OCI-M1 (cell line): ENCODE measurements at regions not wholly inside any gene's neighbourhood (a gene's known extent, or its start where the extent isn't known, plus 50 kb on each side); places are given as distances from the start of the nearest gene placed in this dataset.

Experiments used
- DNase-seq: peaks from one replicate; lab custom pipeline; 2025; lab: John Stamatoyannopoulos, UW

DNA sequence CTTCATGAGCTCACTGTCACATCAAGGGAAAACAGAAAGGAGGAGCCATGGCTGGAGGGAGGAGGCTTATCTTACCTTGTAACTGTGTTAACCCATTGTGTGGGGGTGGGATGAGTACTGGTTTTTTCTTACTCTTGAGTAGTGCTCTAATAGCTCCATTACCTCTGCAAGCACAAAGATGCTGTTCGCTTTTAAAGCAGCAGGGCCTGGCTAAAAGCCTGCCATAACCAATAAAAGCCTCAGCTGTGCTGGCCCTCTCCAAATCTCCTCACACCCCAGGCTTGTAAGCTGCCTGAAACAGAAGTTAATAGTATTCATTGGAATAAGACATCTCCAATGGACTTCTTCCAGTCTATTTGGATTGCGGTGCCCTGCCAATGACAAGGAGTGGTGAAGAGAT, 544.1 kb downstream of the TUSC7 start:
- no peak for DNase-seq

DNA sequence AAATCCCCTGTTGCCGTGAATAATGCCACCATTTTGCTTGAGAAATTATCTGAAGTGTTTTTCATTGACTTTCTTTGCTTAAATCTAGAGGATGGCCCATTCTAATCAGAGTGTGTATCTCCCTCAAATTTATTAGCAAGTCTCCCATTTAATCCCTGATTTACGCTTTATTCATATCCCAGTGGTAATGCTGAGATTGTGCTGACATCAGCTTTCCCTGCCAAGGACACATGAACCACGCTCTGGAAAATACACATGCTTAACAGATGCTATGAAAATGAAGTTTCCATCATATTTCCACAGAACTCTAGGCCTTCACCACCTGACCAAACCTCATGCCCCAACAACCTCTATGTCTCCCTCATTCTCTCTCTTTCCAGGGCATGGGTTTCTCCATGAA, 545.4 kb downstream of the TUSC7 start:
- DNase-seq: no peak

DNA sequence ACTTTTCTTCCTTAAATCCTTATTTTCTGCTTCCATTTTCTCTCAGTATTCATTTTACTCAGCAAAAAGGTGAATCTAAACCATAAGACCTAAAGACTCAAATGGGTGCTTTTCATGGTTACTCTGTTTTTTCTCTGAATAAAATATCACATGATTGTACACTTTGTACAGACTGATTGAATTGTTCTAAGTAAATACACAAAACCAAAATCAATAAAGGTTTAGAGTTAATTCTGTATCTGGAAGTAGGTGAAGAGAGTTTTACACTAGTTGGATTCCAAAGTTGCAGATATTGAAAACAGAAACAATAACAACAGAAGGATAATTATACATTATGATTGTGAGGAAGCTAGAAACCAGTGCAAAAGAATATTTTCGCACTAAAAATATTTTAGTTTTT, 546.2 kb downstream of the TUSC7 start:
- DNase-seq: no peak

DNA sequence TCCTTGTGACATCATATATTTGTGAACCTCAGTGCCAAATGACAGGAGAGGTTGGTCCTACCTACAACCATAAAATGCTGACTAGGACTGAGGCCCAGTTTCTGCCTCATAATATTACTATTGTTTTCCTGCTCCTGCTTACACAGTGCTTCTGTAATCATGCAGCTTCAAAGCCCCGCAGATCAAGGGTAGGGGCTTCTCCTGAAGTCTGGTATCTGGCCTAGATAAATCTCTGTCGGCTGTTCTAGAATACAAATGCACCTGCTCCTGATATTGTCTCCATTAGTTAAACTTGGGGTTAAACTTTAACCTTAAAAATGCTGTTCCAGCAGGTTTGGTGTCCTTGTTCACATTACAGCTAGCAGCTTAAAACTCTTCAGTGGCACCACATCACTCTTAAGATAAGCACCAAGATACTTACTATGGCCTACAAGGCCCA, 552.4 kb downstream of the TUSC7 start:
- DNase-seq: no peak

DNA sequence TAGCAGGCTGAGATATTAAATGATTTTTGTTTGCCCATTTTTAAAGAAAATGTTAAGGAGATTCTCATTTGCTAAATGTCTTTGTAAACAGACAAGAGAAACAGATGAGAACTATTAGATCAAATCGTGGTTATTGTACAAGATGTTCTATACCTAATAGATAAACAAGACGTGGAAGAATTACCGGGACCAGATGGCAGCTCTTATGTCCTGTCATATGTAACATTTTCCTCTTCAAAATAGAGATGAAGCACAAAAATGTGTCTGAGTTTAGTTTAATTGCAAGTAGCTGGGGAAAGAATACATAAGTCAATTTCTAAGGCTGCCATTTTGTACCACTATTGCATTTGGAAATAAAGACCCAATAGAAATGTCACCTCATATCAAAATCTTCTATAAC, 553.7 kb downstream of the TUSC7 start:
- no peak for DNase-seq

DNA sequence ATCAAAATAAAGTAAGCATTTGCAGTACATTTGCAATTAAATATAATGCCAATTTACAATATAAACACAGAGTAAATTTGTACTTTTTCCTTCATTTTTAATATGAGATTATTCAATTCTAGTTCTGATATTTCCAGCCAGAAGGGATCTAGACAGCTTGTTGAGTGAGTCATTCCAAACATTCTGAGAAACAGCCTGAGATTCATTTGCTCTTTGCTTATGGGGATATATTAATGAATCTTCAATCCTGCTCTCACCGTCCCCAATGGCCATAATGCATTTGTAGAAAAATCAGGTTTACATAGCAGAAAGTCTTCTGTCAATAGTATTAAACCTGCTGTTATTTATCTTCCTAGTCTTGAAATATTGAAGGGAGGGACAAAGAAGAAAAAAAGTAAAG, 554.2 kb downstream of the TUSC7 start:
- no peak for DNase-seq

DNA sequence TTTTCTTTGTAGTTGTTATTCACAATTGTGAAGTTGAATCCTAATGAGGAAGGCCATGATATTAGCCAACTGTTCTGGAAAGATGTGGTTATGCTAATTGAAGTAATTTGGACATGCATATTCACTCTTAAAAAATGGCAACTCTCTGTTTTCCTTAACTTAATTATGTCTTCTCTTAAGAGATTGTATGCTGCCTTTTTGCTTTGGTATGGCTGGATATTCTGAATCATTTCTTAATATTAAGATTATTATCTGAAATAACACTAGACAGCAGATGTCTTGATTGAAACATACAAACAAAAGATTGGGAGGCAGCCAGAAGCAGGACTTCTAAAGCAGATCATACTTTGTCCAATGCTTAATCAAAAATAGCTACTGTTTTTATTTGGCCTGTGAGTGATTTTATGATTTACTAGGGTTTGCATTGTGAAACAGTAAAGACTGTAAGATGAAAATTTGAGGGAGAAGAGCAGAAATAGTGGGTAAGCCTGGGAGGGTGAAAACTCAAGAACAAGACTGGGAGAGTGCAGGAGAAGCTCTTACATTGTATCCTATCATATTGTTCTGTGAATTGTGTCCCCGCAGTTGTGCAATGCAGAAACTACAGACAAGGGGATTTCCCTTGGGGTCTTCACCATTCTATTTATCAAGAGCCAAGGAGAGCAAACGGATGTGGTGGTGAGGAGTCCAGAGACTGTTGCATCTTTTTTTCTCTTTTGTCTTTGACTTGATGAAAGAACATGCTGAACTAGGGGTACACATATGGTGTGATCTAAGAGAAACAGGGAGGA, 554.8 kb downstream of the TUSC7 start:
- DNase-seq: no peak

DNA sequence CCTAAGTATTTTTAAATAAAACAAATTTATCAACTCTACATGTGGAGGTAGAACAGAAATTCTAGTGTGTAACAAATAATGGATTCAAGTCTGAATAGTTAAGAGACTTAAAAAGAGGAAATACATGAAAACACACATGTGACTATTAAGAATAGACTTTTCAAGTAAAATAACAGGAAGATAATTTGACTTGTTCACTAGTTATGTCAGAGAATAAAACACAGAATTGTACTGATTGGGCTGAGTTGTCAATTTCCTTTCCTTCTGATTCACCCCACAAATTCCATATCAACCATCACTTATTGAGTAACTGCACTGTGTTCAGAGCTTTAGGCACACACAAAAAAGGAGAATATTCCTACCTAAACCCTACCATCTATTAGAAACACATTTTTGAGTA, 557.2 kb downstream of the TUSC7 start:
- DNase-seq: peak; percentile 10

DNA sequence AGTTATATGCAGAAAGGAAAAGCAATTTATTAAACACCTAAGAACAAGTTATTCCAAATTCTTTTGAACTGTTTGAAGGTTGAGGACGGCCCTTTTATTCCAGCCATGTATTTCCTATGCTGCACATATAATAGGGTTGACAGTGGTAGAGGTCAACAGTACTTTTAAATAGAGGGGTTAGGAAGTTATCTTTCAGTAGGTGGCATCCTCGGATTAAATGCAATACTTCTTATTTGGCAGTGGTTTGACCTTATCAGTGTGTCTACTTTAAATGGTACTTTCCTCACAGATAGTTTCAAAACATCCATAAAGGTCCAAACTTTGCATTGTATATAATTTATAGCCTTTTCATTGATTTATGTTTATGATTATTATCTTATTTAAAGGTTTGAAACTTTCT, 558.7 kb downstream of the TUSC7 start:
- DNase-seq: peak; percentile 19

DNA sequence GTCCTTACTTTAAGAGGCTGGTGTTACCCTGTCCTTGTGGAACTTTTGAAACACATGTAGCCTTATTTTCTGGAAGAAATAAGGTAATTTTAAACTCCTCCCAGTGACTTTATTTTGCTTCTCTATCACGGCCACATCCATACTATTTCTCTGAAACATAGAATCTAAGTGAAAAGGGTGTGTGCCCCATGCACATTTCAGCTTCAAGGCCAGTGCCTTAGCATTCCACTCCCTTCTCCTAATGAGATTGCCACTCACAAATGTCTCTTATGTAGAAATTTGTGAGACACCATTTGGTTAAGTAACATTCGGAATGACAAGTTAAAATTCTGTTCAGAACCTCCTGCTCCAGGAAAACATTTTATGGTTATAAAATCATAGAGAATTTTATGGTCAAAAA, 562.7 kb downstream of the TUSC7 start:
- no peak for DNase-seq

DNA sequence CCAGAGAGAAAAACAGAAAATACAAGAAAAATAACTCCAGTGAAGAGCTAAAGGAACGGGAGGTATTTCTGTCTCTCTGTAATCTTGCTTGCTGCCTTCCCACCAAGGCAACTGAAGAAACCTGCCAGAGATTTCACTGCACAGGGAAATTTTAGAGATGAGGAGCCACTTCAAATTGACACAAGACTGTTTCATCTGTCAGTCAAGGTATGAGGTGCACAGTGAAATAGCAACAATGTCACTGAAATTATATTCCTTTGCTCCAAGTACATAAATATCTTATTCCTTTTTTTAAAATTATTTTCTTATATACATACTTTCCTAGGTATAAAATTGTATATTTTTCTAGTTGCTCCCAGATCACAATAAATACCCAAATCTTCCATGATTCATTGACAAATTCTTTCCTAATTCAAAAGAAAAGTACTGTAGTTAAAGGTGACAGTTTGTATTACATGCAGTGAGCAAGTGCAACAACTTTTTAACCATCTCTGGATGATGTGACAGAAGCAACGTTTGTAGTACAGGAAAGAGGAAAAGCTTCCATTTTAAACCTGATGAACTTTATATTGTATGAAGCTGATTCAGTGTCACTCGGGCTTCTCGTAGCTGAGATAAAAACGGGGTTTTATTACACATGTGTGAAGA, 563.4 kb downstream of the TUSC7 start:
- DNase-seq: no peak

DNA sequence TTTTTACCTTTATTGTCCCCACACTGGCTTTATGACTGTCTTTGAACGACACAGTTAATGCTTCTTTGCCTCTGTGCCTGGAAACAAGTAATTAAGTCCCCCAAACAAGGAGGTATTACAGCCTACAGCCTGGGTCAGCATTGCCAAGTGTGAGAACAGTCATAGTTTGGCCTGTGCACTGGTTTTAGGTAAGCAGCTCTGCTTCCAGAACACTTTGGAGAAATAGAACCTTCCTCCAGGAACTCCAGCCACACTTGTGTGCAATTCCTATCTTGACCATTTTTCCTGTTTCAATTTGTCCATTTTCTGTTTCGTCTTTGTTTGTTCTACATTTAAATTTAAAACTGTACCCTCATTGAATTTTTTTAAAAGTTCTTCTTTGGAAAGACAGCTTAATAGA, 568.2 kb downstream of the TUSC7 start:
- peak; percentile 4 for DNase-seq

DNA sequence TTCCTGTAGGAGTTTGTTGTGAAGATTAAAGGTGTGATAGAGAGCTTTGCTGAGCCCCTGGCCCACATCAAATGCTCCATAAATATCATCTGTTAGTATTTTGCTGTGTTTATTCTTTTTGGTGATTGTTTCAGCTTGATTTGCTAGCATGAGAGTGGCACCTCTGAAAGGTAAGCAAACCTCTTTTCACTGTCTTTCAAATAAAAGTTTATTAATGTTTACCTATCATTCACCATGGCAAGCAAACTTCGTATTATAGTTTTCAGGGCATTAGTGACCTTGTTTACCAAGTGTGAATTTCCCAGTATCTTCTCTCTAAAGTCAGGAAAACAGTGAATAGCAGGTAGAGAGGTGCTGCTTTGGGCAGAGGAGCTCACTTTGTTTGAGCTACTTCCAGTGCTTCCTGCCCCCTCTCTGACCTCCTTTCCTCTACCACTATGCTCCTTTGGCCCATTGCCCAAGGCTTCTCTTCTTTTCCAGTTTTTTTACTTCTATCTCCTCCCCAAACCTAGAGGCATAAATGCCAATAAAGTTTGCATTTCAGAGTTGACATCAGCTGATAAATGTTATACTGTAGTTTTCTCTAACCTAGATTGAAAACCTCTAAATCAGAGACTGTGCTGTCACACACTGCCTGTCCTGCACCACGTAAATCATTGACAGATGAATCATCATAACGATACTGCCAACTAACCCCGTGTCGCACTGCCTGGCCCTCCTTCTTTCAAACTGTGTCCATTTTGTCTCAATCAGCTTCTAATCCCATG, 569.0 kb downstream of the TUSC7 start:
- peak; percentile 34 for DNase-seq

DNA sequence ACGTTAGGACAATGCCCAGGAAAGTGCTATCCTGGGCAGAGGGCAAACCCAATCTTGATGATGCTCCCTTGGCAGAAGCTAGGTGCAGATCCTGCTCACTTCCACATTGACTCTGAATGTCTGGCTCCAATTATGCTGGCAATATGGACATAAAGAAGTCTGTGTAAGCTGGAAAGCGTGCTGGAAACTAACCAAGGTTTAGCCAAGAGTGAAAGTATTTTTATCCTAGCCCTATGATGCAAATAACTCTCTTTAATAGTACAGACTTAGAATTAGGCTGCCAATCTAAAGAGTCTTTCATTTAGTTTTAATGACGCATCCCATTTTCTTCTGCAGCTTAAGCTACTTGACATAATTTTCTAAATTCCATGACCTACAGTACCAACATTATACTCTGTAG, 571.8 kb downstream of the TUSC7 start:
- no peak for DNase-seq

DNA sequence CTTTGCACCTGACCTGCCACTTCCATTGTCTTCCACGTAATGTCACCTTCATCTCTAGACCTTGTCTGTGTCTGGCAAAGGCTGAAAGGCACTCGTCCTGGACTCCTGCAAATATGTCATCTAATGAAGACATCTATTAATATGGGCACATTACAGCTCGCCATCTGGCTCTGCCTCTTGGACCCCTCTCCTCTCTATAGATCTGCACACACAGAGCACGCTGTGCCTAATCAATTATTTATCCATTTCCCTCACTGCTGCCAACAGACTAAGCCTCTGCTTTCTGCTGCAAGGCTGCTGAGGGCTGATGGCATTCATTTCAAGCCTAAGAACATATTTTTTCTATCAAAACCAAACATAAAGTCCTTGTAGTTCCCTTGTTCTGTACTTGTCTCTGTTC, 573.0 kb downstream of the TUSC7 start:
- no peak for DNase-seq

DNA sequence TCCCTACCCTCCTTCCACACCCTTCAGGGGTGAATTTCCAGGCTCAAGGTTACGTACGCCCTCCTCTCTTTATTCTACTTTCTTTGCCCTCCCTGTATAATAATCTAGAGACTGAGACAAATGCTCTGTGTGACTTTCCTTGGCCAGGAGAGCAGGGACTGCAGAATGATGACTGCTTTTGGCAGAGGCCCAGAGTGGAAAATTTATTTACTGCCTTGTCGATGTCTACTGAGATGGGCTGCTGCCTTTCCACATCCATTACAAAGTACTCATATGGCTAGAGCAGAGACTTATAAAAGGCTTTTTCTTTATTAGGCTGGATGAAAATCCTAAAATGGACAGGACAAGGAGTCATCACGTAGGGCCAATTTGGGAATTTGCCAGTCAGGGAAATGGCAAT, 576.2 kb downstream of the TUSC7 start:
- DNase-seq: no peak

DNA sequence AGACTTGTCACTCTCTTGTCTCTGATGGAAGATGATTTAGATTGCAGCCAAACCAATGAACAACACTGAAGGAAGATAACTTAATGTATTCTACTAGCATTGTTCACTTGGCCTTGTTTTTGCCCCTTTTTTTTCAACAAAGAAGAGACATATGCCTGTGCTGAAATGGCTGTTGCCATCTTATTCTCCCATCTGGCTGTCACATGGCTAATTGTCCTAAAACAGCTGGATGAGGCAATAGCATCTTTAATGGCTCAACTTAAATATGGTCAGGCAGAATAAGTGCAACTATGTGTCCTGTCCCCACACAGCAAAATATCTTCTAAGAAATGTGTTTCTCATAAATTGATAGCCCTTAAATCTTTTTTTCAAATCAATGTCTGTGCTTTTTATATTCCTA, 576.9 kb downstream of the TUSC7 start:
- no peak for DNase-seq

DNA sequence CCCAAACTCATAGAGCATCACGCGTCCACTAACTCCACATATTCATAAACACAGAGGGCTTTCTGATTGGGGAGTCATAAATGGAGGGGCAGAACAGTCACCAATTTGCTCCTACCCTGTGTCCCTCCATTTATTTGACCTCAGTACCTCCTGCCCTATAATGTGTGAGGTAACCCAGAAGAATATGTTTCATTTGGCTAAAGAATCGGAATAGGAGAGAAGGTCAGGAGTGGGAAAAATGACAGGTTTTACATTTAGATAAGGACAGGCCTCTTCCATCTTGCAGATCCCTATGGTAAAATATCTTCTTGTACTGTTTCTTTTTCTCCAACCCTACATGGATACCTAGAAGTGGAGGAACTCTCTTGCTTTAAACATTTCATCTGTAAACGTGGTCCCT, 578.0 kb downstream of the TUSC7 start:
- DNase-seq: no peak

DNA sequence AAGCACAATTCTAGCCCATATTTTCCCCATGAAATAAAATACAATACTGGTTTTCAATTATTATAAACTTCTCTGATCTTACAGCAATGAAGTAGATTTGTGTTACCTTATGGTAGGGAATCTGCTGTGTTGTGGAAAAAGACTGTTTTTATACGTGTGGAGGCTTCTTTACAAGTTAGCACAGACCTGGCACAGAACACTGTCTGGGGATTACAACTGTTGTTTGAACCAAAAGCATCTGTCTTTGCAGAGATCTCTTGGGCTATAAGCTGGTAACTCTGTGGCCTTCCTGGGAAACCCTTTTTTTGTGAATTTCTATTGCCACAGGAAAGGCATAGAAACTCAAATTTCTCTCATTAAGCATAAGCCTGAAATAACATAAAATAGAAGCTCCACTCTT, 581.9 kb downstream of the TUSC7 start:
- no peak for DNase-seq

DNA sequence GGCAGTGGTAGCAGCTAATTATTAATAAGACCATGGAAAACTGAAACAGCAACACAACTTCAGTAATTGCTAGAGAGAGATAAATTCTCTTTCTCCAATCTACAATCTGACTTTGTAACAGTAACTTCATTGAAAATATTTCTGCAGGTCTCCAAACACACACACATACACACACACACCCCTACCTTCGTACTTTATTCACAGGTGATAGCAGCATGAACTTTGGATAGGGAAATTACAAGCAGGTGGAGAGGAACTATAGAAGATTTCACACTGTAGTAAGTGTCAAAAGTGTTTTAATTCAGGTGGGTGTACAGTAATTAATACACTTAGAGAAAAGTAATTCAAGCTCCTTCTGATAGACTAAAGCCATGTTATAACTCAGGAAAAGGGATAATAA, 587.5 kb downstream of the TUSC7 start:
- no peak for DNase-seq

DNA sequence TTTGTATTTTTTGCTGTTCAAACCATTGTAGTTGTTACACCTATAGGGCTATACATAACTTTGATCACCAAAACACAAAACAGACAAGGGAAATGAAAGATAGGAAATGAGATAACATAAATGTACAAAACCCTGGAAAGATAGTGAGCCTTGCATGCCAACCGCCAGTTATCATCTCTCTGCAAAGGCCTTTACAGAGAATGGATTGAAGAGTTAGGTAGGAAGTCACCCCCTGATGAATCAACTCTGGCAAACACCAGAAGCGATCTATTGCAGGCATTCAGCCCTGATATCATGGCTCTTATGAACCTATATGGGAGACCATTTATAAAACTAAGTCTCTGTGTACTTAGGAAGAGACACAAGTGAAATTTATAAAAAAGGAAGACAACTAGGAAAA, 588.0 kb downstream of the TUSC7 start:
- DNase-seq: no peak

DNA sequence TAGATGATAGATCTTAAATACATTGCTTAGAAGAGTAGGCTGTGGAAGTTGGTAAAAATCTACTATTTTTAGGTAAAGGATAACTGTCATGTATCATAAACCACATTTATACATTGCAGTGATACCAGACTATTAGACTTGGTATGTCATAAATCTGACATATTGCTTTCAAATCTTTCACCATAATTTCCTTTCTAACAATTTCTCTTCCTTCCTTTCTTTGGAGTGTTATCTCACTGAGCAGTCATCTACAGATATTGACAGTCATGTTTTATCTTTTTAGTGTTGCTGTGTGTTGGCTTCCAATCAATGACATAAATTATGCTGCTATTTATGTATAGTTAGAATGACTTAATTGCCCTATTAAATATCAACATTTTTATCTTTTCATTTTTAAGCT, 588.7 kb downstream of the TUSC7 start:
- DNase-seq: no peak

DNA sequence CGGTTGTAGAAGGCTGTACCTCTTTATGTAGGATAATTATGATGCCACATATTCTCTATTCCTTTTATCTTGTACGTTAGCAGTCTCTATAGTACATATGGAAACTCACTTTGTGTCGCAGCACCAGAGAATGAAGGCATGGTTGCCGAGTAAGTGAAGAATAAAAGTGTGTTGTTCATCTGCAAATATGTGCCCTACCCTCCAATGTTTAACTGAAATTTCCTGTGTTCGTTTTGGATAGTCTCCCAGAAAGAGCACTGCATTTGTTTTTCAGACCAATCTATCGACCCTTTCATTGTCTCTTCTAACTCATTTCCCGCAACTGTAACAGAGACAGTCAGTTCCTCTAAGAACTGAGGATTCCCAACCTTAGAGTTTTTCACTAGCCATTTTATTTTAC, 592.8 kb downstream of the TUSC7 start:
- no peak for DNase-seq
